GM13976 (cell line): ENCODE measurements at regions not wholly inside any gene's neighbourhood (a gene's known extent, or its start where the extent isn't known, plus 50 kb on each side); places are given as distances from the start of the nearest gene placed in this dataset.

ENCODE experiments used
- DNase-seq: peaks from one replicate; pipeline ENCODE4 v3.0.0; 2012; ENCODE audit warnings: low spot score
- in situ Hi-C: fragments of 300-500 bp; cut with MboI; formaldehyde crosslinking; loops from one replicate; pipeline ENCODE4 v1.12.0; 2022; ENCODE audit warnings: low sequenced_read_pairs, mixed read lengths, inconsistent platforms; ENCODE audit not compliant: unreplicated experiment
- TF ChIP-seq, protein P1 (sequence below): IDR thresholded peaks from 2 replicates; pipeline ENCODE4 v1.5.1; 2012; ENCODE audit warnings: borderline replicate concordance, mild to moderate bottlenecking; ENCODE audit not compliant: insufficient read depth; ENCODE audit errors: extremely low read depth, missing control alignments, control extremely low read depth

DNA sequence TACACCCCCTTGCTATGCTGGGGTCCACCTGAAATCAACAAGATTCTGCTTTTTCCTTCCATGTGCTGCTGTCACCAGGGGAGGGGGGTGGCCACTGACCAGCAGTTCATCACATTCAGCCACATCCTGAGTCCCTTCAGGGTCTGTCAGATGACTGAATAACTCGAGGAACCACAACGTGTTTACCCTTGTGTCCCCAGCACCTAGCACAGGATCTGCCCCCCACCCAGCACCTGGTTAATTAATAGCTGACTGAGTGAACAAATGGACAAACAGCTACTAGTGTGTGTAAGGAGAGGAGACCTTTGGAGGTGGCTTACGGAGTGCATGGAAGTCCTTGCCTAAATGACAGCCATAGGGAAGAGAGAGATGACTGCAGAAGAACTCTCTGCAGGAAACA, 119.5 kb upstream of the NCAM1 start:
- TF ChIP-seq, protein P1, sequence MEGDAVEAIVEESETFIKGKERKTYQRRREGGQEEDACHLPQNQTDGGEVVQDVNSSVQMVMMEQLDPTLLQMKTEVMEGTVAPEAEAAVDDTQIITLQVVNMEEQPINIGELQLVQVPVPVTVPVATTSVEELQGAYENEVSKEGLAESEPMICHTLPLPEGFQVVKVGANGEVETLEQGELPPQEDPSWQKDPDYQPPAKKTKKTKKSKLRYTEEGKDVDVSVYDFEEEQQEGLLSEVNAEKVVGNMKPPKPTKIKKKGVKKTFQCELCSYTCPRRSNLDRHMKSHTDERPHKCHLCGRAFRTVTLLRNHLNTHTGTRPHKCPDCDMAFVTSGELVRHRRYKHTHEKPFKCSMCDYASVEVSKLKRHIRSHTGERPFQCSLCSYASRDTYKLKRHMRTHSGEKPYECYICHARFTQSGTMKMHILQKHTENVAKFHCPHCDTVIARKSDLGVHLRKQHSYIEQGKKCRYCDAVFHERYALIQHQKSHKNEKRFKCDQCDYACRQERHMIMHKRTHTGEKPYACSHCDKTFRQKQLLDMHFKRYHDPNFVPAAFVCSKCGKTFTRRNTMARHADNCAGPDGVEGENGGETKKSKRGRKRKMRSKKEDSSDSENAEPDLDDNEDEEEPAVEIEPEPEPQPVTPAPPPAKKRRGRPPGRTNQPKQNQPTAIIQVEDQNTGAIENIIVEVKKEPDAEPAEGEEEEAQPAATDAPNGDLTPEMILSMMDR, result no peak
- in situ Hi-C loops, result no loop called here
- no peak for DNase-seq

DNA sequence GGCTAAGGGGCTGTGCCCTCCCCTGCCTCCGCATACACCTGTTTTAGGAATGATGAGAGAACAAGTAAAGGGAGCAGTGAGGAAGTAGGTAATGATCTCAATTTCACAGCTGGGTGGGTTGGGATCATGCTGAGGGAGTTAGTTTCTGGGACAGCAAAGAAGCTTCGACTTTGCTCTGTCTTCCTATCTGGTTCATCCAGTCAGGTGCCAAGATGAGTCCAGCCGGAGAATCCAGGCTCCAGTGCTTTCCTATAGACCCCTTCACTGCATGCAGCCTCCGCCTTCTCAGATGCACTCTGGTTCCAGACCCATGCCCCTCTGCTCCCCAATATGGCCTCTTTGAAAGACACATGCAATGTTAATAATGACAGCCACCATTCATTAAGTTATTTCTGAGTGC, 119.1 kb upstream of the NCAM1 start:
- DNase-seq, result no peak
- TF ChIP-seq, protein P1, result no peak
- in situ Hi-C loops, result no loop called here

GRCh38 chr11:112844517-112844916, 116.7 kb upstream of the NCAM1 start:
- DNase-seq, result no peak
- TF ChIP-seq, protein P1, result no peak
- in situ Hi-C loops, result no loop called here

DNA sequence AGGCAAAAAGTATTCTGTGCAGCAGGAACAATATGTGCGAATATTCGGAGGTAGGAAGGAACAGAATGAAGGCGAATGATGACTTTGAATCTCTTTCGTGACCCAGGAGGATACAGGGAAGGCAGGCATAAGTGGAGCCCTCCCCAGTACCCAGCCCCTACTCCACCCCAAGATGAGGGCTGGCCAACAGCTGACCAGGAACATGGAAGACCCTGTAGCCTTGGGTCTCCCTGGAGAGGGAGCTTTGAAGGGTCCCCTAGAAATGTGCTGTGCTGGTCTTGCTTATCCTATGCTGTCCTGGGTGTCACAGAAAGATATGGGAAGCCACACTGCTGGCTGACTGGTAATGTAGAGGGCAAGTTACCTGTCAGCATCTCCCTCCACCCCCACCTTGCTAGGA, 113.7 kb upstream of the NCAM1 start:
- DNase-seq, result no peak
- in situ Hi-C loops, result no loop called here
- TF ChIP-seq, protein P1, result no peak

- in situ Hi-C loops, result no loop called here
These were observed 108.9 kb upstream of the NCAM1 start for GRCh38 chr11:112852143-112852866.

DNA sequence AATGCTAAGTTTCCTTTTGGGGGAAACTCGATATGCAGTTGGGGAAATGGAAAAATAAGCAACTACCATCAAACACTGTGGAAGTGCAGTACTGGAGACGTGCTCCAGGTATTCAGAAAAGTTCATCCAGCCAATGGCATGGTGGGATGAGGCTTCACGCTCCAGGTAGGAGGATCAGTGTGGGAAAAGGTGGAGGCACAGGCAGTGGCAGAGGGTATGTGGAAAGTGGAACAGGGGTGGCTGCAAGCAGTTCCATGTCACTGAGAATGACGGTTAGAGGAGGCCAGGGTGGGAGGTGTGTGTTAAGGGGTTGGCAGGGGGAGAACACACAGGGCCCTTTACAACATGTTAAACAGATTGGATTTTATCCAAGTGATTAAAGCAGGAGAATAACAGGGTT, 105.1 kb upstream of the NCAM1 start:
- no peak for DNase-seq
- TF ChIP-seq, protein P1, result no peak
- in situ Hi-C loops, result no loop called here

More at GRCh38 chr11:112852143-112852866, 108.9 kb upstream of the NCAM1 start:
- DNase-seq, result no peak
- TF ChIP-seq, protein P1, result no peak
